K562 (cell line): ENCODE measurements at regions not wholly inside any gene's neighbourhood (a gene's known extent, or its start where the extent isn't known, plus 50 kb on each side); places are given as distances from the start of the nearest gene placed in this dataset.

Source experiments
- ATAC-seq: fragments of 200-7000 bp; cut with Tn5 transposase; 3 replicates; pipeline ENCODE4 v1.9.1; 2020; ENCODE audit warnings: moderate library complexity
- BruUV-seq: library from RNA; stranded (reverse); fragments of 400-500 nt; replicated peaks from 2 replicates; lab custom pipeline; 2021; lab: Mats Ljungman, UMichigan
- CTCF ChIA-PET: fragments of 300-600 bp; formaldehyde crosslinking; extraction: SDS; loops from one replicate; lab custom pipeline; 2021; ENCODE audit warnings: low intra/inter-chr PET ratio; lab: Yijun Ruan, JAX
- POLR2A ChIA-PET: fragments of 300-600, 350-650 bp; sonication (Branson Sonifier 250); formaldehyde crosslinking; extraction: SDS; loops from one replicate; lab custom pipeline; 2021; ENCODE audit warnings: antibody characterized with exemption, inconsistent platforms; lab: Yijun Ruan, JAX
- DNase-seq, 4 experiments: peaks; one replicate each; pipeline versions ENCODE4 v3.0.0 to v3.0.0-alpha.2; 2011 to 2018; ENCODE audit warnings: low spot score in 3 of 4, mixed read lengths in 3 of 4; ENCODE audit errors: extremely low read depth in 1 of 4
- FAIRE-seq: peaks from 2 replicates; lab custom pipeline; 2011; peaks lifted over from hg19 to GRCh38; lab: Jason Lieb, UNC
- H2AFZ ChIP-seq: 2 replicates; pipeline ENCODE4 v1.6.0; 2011; ENCODE audit warnings: low read depth, low read length, control low read depth, inconsistent platforms
- H3K27ac ChIP-seq: fragments of 200-600 bp; 3 replicates; pipeline ENCODE4 v1.8.0; 2011; ENCODE audit warnings: low read depth, mild to moderate bottlenecking, control low read depth, inconsistent platforms, low read length, moderate library complexity, mixed read lengths; ENCODE audit errors: extremely low read depth
- H3K27me3 ChIP-seq, 2 experiments: fragments of 300-600 bp in 1 of 2; 2 replicates in 1 of 2; 3 replicates in 1 of 2; pipeline versions ENCODE4 v1.6.0 to v1.8.0; 2011; ENCODE audit warnings: inconsistent platforms in 2 of 2, low read length in 2 of 2, mild to moderate bottlenecking in 1 of 2, mixed read lengths in 1 of 2, moderate library complexity in 1 of 2; ENCODE audit not compliant: control insufficient read depth in 2 of 2, insufficient read depth in 2 of 2
- H3K36me3 ChIP-seq: fragments of 300-600 bp; 3 replicates; pipeline ENCODE4 v1.8.0; 2011; ENCODE audit warnings: mild to moderate bottlenecking, low read length, inconsistent platforms; ENCODE audit not compliant: control insufficient read depth, insufficient read depth
- H3K4me1 ChIP-seq, 2 experiments: fragments of 200-600 bp in 1 of 2; replicated peaks in 1 of 2; 2 replicates in 1 of 2; 3 replicates in 1 of 2; pipeline versions ENCODE4 v1.5.1 to v1.8.0; 2011; ENCODE audit warnings: inconsistent platforms in 2 of 2, low read length in 2 of 2, mild to moderate bottlenecking in 1 of 2, mixed read lengths in 1 of 2, moderate library complexity in 1 of 2; ENCODE audit not compliant: control insufficient read depth in 2 of 2, insufficient read depth in 2 of 2
- H3K4me2 ChIP-seq: 2 replicates; pipeline ENCODE4 v1.6.1; 2011; ENCODE audit warnings: low read length, control low read depth, inconsistent platforms, mixed read lengths; ENCODE audit not compliant: insufficient read depth
- H3K4me3 ChIP-seq: fragments of 200-600 bp; sonication (generic), shearing (Covaris generic); 2 replicates; pipeline ENCODE4 v1.5.1; 2016; ENCODE audit warnings: control low read depth, inconsistent platforms
- H3K79me2 ChIP-seq: fragments of 200-600 bp; 3 replicates; pipeline ENCODE4 v1.8.0; 2011; ENCODE audit warnings: low read length, inconsistent platforms; ENCODE audit not compliant: control insufficient read depth, insufficient read depth
- H3K9ac ChIP-seq, 2 experiments: 2 replicates each; pipeline versions ENCODE4 v1.6.0 to v1.6.1; 2011; ENCODE audit warnings: low read depth in 2 of 2, low read length in 2 of 2, control low read depth in 1 of 2, inconsistent platforms in 1 of 2, mild to moderate bottlenecking in 1 of 2, mixed read lengths in 1 of 2; ENCODE audit not compliant: insufficient read depth in 1 of 2
- H3K9me1 ChIP-seq: one replicate; pipeline ENCODE4 v1.6.0; 2011; ENCODE audit warnings: inconsistent platforms, mild to moderate bottlenecking, low read length, moderate library complexity; ENCODE audit not compliant: control insufficient read depth, insufficient read depth
- H3K9me3 ChIP-seq: replicated peaks from 2 replicates; pipeline ENCODE4 v1.5.1; 2011; ENCODE audit warnings: low read depth, low read length, inconsistent platforms; ENCODE audit not compliant: control insufficient read depth, insufficient read depth
- H4K20me1 ChIP-seq: replicated peaks from 2 replicates; pipeline ENCODE4 v1.6.1; 2011; ENCODE audit warnings: low read length, inconsistent platforms, mixed read lengths; ENCODE audit not compliant: control insufficient read depth, insufficient read depth
- CSDE1 ChIP-seq, 2 experiments: fragments of 450-650 bp; IDR thresholded peaks; 2 replicates each; pipeline ENCODE4 v1.6.1; 2016; ENCODE audit warnings: mild to moderate bottlenecking in 1 of 2
- ETS1 ChIP-seq: conservative IDR thresholded peaks from 2 replicates; pipeline ENCODE4 v1.6.1; 2011; ENCODE audit warnings: low read depth, mild to moderate bottlenecking, low read length; ENCODE audit not compliant: control insufficient read depth
- IRF1 ChIP-seq: sonication (generic); formaldehyde crosslinking; IDR thresholded peaks from 2 replicates; pipeline ENCODE4 v1.8.0; 2022; ENCODE audit warnings: missing genetic modification reagents, mild to moderate bottlenecking, borderline replicate concordance
- PYGO2 ChIP-seq: fragments of 450-650 bp; IDR thresholded peaks from 2 replicates; pipeline ENCODE4 v1.6.1; 2016; ENCODE audit warnings: mild to moderate bottlenecking, missing genetic modification characterization, moderate library complexity, missing compliant biosample characterization
- ZNF408 ChIP-seq: fragments of 250-450 bp; sonication (Bioruptor Pico); IDR thresholded peaks from 2 replicates; pipeline ENCODE4 v1.4.0; 2020; ENCODE audit warnings: low read depth, mild to moderate bottlenecking, moderate library complexity
- in situ Hi-C: fragments of 300-500 bp; cut with MboI; formaldehyde crosslinking; loops from 4 replicates; pipeline ENCODE4 v1.15.0; 2018; ENCODE audit warnings: inconsistent platforms, mixed read lengths
- intact Hi-C: fragments of 100-400 bp; cut with micrococcal nuclease; formaldehyde crosslinking; loops from 2 replicates; pipeline ENCODE4 v1.14.2; 2022

DNA sequence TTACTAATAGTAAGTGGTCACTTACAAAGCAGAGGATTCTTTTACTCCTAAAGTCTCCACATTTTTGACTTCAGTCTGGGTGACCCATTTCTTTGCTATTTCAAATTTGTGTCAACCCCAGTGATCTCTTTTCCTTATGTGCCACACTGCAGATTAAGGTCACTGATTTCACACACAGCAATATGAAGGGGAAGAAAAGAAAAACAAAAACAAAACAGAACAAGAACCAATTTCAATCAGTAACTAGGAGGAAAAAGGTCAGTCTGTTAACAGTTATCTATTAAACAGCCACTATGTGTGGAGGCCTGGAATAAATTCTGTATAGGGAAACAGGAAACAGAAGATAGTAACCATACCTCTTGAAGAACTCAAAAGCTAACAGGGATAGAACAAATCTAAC lies 72.0 kb upstream of the ACVR2A start:
- Histone ChIP-seq H3K36me3 (no peaks in the 10 kb centered on the region), H3K9me3 (no peaks in the 10 kb centered on the region), H3K27me3 (no peaks in the 10 kb centered on the region), H4K20me1 (no peaks in the 10 kb centered on the region), H3K4me3 (no peak overlapping the region)
- BruUV-seq, result no TSS peak
- no peak for FAIRE-seq
- CTCF ChIA-PET, result no interaction called here
- TF ChIP-seq CSDE1 (IDR thresholded peaks at IDR 0.05), result no peak
- no peak for TF ChIP-seq PYGO2 (tag)
- no peak for TF ChIP-seq ZNF408 (CRISPR knock-in tag)
- TF ChIP-seq IRF1 (CRISPR knock-in tag), result no peak
- no peak for TF ChIP-seq ETS1
- TF ChIP-seq, all 486 proteins: peak for 0
- in situ Hi-C loops (no loop called here), intact Hi-C loops (no loop called here)
- ATAC-seq, result no peak
- Histone ChIP-seq H3K4me2 (no peak overlapping the region), H3K27ac (no peak overlapping the region), H2AFZ (no peak overlapping the region), H3K9me1 (no peaks in the 10 kb centered on the region), H3K79me2 (no peaks in the 10 kb centered on the region), H3K9ac (no peak overlapping the region), H3K4me1 (no peaks in the 10 kb centered on the region)
- DNase-seq, result no peak
- POLR2A ChIA-PET, result no interaction called here
